MCF 10A (cell line): ENCODE measurements at regions not wholly inside any gene's neighbourhood (a gene's known extent, or its start where the extent isn't known, plus 50 kb on each side); places are given as distances from the start of the nearest gene placed in this dataset.

Experiments
- BruUV-seq: library from RNA; stranded (reverse); fragments of 400-500 nt; replicated peaks from 2 replicates; lab custom pipeline; 2021; lab: Mats Ljungman, UMichigan
- CTCF ChIA-PET: fragments of 300-600 bp; sonication (Branson Sonifier 250); formaldehyde crosslinking; extraction: SDS; loops from one replicate; lab custom pipeline; 2021; ENCODE audit warnings: antibody characterized with exemption, inconsistent platforms; lab: Yijun Ruan, JAX
- POLR2A ChIA-PET: fragments of 300-600, 350-650 bp; sonication (Branson Sonifier 250); formaldehyde crosslinking; extraction: SDS; loops from one replicate; lab custom pipeline; 2020; ENCODE audit warnings: antibody characterized with exemption, inconsistent platforms; lab: Yijun Ruan, JAX
- DNase-seq: peaks from one replicate; pipeline ENCODE4 v3.0.0-alpha.2; 2018; ENCODE audit not compliant: unreplicated experiment
- H3K27ac Mint-ChIP-seq: one replicate; pipeline ENCODE4 v1.8.0; 2022; ENCODE audit warnings: mild to moderate bottlenecking, low read depth, mixed read lengths; ENCODE audit not compliant: unreplicated experiment
- H3K27me3 Mint-ChIP-seq: one replicate; pipeline ENCODE4 v1.8.0; 2022; ENCODE audit warnings: mixed read lengths; ENCODE audit not compliant: insufficient read depth, unreplicated experiment
- H3K36me3 Mint-ChIP-seq: one replicate; pipeline ENCODE4 v1.8.0; 2022; ENCODE audit warnings: mild to moderate bottlenecking, moderate library complexity, mixed read lengths; ENCODE audit not compliant: insufficient read depth, unreplicated experiment
- H3K4me1 Mint-ChIP-seq: one replicate; pipeline ENCODE4 v1.8.0; 2022; ENCODE audit warnings: mixed read lengths; ENCODE audit not compliant: insufficient read depth, unreplicated experiment
- H3K4me3 Mint-ChIP-seq: one replicate; pipeline ENCODE4 v1.8.0; 2022; ENCODE audit warnings: mild to moderate bottlenecking, moderate library complexity, mixed read lengths; ENCODE audit not compliant: unreplicated experiment
- H3K9me3 Mint-ChIP-seq: one replicate; pipeline ENCODE4 v1.8.0; 2022; ENCODE audit warnings: mixed read lengths; ENCODE audit not compliant: unreplicated experiment
- CTCF ChIP-seq: fragments of 200-600 bp; IDR thresholded peaks from one replicate; pipeline ENCODE4 v1.8.0; 2022; ENCODE audit warnings: antibody characterized with exemption, mild to moderate bottlenecking; ENCODE audit not compliant: unreplicated experiment
- intact Hi-C: fragments of 100-400 bp; cut with micrococcal nuclease; formaldehyde crosslinking; loops from 2 replicates; pipeline ENCODE4 v1.14.1; 2022

DNA sequence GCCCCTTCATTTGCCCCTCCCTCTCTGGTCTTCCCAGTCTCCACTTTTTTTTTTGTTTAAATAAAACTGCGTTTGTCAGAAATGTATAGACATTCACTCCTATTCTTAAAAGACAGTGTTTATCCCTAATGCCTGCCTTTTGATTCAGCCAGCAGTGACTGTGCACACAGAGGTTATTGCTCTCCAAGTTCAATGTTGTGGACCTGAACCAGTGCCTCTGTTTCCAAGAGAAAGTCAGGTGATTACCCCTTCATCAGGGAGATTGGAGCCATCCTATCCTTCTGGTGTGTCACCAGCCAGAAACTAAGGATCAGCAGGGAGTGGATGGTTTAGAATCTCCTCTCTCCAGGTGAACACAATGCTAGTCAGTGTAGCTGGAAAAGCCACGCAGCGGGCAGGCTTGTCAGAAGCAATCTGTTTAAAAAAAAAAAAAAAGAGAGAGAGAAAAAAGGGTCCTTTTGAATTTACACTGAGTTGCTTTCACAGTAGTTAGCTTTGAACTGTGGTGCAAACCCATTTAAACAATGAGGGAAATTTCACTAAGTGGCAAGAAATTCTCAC lies 167.5 kb upstream of the DMRT1 start:
- no peak for DNase-seq
- H3K27me3 Mint-ChIP-seq, result no peaks in the 10 kb centered on the region

GRCh38 chr9:675697-676370 lies 165.7 kb upstream of the DMRT1 start:
- no peaks in the 10 kb centered on the region for H3K27me3 Mint-ChIP-seq
- H3K27ac Mint-ChIP-seq, result peak overlapping the region; percentile 79
- H3K9me3 Mint-ChIP-seq, result no peaks in the 10 kb centered on the region
- H3K4me1 Mint-ChIP-seq, result peaks cover 33% of the 10 kb centered on the region
- POLR2A ChIA-PET, result no interaction called here
- CTCF ChIA-PET, result no interaction called here
- intact Hi-C loops, result no loop called here
- DNase-seq, result no peak
- no TSS peak for BruUV-seq
- peaks cover 32% of the 10 kb centered on the region for H3K36me3 Mint-ChIP-seq
- TF ChIP-seq CTCF, result no peak
- no peak overlapping the region for H3K4me3 Mint-ChIP-seq

More for the DNA sequence above, 167.5 kb upstream of the DMRT1 start:
- Mint-ChIP-seq H3K9me3 (peaks cover 16% of the 10 kb centered on the region), H3K4me3 (no peak overlapping the region), H3K36me3 (peaks cover 18% of the 10 kb centered on the region), H3K4me1 (peaks cover 33% of the 10 kb centered on the region), H3K27ac (peak overlapping the region; percentile 91)
- no peak for TF ChIP-seq CTCF
- ChIA-PET POLR2A (interaction anchor here (0.6 to 5.9 kb wide), 11 partner anchors 8 to 165 kb away, joined by 3 to 79 read pairs (median 3); no protein-coding TSS in a partner anchor), CTCF (interaction anchor here (0.9 to 1.0 kb wide), 3 partner anchors 8 to 61 kb away, joined by 3 to 5 read pairs (median 3); no protein-coding TSS in a partner anchor)
- BruUV-seq, result no TSS peak
- intact Hi-C loops, result no loop called here

GRCh38 chr9:676780-677438 lies 164.6 kb upstream of the DMRT1 start:
- peak overlapping the region; percentile 71 for H3K4me3 Mint-ChIP-seq
- TF ChIP-seq CTCF, result no peak
- ChIA-PET POLR2A (interaction anchor here (1.0 to 3.3 kb wide), 6 partner anchors 10 to 230 kb away, joined by 3 to 42 read pairs (median 6); no protein-coding TSS in a partner anchor), CTCF (no interaction called here)
- H3K27me3 Mint-ChIP-seq, result no peaks in the 10 kb centered on the region
- H3K27ac Mint-ChIP-seq, result peak overlapping the region; percentile 79
- intact Hi-C loops, result no loop called here
- no TSS peak for BruUV-seq
- peaks cover 40% of the 10 kb centered on the region for H3K36me3 Mint-ChIP-seq
- peaks cover 33% of the 10 kb centered on the region for H3K4me1 Mint-ChIP-seq
- peak; percentile 79 for DNase-seq
- H3K9me3 Mint-ChIP-seq, result no peaks in the 10 kb centered on the region
